WI38 (cell line): ENCODE measurements at regions not wholly inside any gene's neighbourhood (a gene's known extent, or its start where the extent isn't known, plus 50 kb on each side); places are given as distances from the start of the nearest gene placed in this dataset.
"Not testable (repeated sequence)": the region's sequence is repeated elsewhere in the genome, so short reads cannot be mapped to it uniquely, and the experiment has no call there.

Source experiments
- H3K4me3 ChIP-seq: 2 replicates; pipeline ENCODE4 v1.5.1; 2011; ENCODE audit warnings: low read depth, mild to moderate bottlenecking, control low read depth, low read length
- TF ChIP-seq, protein P1 (sequence below): IDR thresholded peaks from 2 replicates; pipeline ENCODE4 v1.5.1; 2012; ENCODE audit warnings: low read depth, mild to moderate bottlenecking, control low read depth, low read length

- TF ChIP-seq, protein P1, sequence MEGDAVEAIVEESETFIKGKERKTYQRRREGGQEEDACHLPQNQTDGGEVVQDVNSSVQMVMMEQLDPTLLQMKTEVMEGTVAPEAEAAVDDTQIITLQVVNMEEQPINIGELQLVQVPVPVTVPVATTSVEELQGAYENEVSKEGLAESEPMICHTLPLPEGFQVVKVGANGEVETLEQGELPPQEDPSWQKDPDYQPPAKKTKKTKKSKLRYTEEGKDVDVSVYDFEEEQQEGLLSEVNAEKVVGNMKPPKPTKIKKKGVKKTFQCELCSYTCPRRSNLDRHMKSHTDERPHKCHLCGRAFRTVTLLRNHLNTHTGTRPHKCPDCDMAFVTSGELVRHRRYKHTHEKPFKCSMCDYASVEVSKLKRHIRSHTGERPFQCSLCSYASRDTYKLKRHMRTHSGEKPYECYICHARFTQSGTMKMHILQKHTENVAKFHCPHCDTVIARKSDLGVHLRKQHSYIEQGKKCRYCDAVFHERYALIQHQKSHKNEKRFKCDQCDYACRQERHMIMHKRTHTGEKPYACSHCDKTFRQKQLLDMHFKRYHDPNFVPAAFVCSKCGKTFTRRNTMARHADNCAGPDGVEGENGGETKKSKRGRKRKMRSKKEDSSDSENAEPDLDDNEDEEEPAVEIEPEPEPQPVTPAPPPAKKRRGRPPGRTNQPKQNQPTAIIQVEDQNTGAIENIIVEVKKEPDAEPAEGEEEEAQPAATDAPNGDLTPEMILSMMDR: no peak
- no peak overlapping the region for H3K4me3 ChIP-seq
These were observed 1058.3 kb upstream of the SLIT2 start for GRCh38 chr4:19193274-19193981.

DNA sequence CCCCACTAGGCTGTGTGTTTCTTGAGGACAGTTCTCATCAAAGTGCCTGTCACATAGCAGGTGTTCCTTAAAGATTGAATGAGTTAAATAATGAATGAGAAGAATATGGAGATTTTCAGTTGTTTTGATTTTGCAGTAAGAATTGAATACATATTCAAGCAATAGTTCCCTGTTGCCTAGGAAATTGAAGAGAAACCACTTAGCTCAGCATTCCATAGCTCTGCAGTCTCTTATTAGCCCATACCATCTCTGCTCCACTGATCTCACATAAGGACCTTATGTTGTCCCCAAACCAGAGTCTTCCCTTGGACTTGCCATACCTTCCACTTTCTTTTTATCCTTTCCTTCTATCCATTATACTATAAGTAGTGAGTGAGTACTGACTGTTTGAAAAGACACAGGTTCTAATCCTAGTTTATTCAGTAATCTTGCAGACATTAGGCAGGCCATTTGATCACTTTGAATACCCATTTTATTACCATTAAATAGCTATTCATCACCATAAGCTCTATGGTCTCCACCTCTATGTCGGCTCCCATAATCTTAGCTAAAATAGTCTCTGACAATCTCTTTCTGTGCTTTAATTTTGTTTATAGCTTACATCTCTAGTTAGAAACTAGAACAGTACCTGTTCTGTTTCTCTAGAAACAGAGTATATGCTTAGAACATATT lies 1059.6 kb upstream of the SLIT2 start:
- no peak overlapping the region for H3K4me3 ChIP-seq
- TF ChIP-seq, protein P1: no peak

DNA sequence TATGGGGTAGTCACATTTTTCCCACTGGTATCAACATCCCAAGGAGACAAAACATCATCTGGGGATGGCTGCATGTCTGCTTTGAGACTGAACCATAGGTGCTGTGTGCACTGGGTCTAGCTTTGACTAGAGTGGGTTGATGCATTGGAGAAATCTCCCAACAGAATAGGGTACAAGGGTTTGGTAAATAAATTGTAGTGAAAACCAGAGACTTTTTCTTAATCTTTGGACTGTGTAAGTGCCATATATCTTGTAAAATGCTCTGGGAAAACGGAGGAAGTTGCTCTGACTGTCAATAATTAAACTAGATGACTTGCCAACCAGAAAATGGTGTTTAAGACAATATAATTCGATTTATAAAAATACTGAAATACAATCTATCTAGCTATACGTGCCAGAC lies 1064.0 kb upstream of the SLIT2 start:
- H3K4me3 ChIP-seq: no peak overlapping the region
- TF ChIP-seq, protein P1: no peak

GRCh38 chr4:19187096-19187495 lies 1064.6 kb upstream of the SLIT2 start:
- no peak overlapping the region for H3K4me3 ChIP-seq
- TF ChIP-seq, protein P1: no peak

GRCh38 chr4:19181631-19182030 lies 1070.1 kb upstream of the SLIT2 start:
- H3K4me3 ChIP-seq: not testable (repeated sequence)

DNA sequence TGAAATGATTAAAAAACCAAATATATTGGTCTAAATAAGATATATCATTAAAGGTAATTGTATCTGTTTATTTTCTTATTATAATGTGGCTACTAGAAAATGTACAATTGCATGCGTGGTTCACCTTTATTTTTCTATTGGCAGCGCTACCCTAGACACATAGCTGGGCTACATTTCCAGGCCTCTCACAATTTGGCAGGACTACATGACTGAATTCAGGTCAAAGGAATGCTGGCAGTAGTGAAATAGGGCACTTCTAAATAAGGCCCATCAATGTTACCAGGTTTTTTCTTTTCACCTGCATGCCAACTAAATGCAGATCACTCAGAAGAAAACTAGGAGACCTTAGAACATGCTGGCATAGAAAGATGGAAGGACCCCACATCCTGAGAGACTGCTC lies 1072.9 kb upstream of the SLIT2 start:
- H3K4me3 ChIP-seq: no peak overlapping the region
- TF ChIP-seq, protein P1: no peak

DNA sequence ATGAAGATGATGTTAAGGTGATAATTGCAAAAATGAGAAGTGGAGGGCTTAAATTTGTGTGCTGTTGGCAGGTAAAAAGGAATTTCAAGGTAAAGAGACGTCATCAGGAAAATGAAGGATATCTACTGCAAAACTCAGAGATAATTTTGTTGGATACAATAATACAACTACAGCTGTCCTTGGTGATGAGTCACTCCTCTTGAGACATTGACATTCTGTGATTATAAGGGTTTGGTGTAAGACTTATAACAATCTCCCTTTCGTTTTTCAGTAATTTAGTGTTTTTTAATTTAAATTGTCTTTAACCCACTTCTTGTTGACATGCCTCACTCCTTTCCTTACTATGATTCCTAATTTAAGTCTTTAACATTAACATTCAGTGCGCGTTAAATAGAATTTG lies 1074.1 kb upstream of the SLIT2 start:
- no peak overlapping the region for H3K4me3 ChIP-seq
- TF ChIP-seq, protein P1: no peak

DNA sequence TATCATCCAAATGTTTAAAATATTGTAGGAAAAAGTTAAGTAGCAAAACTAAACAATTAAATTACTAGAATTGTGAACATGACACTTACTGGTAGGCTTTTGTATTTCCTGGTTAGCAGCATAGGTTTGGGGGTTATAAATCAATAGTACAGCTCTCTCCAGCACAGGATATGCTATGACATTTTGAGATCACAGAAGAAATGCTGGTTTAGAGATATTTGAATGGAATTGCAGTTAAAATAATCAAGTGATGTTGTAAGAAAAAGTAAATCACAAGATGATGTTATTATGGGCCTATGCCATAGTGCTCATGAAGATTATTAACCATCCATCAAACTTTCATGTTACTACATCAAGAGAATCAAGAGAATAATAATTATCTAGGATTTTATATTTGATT lies 1079.9 kb upstream of the SLIT2 start:
- TF ChIP-seq, protein P1: no peak
- H3K4me3 ChIP-seq: no peak overlapping the region
